GM19043 (cell line): ENCODE measurements at regions not wholly inside any gene's neighbourhood (a gene's known extent, or its start where the extent isn't known, plus 50 kb on each side); places are given as distances from the start of the nearest gene placed in this dataset.
"Not testable (repeated sequence)": the region's sequence is repeated elsewhere in the genome, so short reads cannot be mapped to it uniquely, and the experiment has no call there.

Source experiments
- ATAC-seq: cut with Tn5 transposase; IDR thresholded peaks from one replicate; pipeline ENCODE4 v1.9.1; 2021; ENCODE audit warnings: low read depth; ENCODE audit not compliant: unreplicated experiment

DNA sequence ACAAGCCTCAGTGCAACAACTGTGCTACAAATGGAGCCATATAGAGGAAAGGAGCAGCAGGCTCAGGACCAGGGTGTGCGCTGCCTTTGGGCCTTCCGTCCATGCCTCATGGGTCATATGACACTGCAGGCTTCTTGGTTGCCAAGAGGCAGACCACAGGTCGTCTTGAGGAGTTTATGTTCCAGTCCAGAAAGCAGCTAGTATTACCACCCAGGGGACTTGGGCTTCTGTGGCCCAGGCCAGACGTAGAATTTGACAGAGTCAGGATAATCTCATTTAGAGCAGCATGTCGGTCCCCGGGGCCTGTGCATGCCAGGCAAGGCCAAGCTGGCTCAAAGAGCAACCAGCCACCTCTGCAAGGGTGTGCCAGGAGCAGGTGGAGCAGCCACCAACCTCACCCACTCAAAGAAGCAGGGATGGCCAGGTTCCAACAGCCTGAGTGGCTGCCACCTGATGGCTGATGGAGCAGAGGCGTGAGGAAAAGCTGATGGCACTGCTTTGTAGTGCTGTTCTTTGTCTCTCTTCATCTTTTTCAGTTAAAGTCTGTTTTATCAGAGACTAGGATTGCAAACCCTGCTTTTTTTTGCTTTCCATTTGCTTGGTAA, 109.1 kb downstream of the CCDC74A start:
- not testable (repeated sequence) for ATAC-seq

DNA sequence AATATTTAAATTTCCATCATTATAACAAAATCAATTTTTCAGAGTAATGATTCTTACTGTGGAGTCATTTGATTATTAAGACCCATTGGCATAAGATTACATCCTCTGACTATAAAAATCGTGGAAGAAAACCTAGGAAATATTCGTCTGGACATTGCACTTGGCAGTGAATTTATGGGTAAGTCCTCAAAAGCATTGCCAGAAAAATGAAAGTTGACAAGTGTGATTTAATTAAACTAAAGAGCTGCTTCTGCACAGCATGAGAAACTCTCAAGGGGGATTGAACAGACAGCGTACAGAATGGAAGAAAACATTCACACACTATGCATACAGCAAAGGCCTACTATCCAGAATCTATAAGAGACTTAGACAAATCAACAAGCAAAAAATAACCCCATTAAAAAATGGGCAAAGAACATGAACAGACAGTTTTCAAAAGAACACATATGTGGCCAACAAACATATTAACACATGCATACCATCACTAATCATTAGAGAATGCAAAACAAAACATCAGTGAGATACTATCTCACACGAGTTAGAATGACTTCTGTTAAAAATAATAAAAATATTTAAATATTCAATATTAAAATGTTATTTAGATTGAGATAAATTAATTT, 111.4 kb downstream of the CCDC74A start:
- not testable (repeated sequence) for ATAC-seq

DNA sequence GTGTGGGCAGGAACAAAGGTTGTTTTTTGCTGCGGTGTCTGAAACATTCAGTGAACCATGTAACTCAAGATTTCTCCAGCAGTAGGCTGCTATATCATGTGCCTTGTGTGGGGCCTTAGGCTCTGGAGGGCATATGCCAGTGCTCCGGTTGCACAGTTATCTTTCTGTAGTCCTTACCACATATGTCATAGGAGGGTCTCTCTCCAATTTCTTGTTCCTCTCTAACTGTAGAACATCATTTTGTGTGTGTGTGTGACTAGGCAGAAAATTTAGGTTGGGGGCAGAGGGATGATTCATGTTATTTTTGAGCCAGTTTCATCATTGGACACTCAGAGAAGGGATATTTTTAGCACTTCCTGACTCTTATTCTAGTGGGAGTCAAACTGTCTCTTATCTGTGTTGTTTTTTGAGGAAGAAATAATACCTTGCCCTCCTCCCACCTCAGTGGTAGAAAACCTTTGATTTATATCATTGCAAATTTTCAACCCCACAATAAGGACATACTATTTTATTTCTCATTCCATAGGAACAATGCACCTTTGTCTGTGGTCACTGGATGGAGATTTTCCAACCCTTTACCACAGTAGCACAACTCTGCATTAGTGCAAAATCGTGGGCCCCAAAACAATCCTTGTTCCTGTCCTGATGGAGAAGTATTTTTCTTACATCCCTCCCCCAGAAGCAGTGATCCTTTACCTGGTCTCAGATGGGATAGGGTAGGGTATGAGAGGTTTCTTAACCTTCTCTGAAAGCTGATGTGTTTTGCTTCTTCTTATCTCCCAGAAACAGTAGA, 113.9 kb downstream of the CCDC74A start:
- no peak for ATAC-seq

DNA sequence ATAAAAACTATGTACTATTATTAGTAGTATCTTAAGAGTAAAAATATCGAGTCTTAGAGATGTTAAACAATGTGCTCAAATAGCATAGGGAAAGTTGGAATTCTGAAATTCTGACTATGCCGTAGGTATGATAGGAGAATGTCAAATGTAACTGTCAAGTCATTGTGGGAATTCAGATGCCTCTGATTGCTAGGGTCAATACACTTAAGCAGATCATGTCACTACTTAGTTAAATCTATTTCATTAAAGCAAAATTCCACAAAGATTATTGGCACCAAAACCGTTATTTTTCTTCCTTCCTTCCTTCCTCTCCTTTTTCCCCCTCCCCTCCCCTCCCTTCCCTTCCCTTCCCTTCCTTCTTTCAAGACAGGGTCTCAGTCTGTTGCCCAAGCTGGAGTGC, 115.5 kb downstream of the CCDC74A start:
- ATAC-seq: not testable (repeated sequence)

DNA sequence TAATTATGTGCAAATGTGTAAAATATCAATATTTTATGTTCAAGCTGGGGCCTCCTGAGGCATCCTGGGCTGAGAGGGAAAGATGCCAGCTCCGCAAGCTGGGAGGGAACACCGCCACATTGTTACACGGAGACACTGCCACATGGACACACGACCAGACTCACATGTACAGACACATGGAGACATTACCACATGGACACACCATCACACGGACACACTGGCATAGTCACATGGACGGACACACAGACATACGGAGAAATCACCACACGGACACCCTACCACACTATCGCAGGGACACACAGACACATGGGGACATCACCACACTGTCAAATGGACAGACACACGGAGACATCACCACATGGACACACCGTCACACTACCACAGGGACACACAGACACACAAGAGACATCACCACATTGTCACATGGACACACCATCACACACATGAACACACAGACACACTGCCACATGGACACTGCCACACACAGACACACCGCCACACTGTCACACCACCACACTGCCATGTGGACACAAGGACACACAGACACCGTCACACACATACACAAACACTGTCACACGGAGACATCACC, 117.6 kb downstream of the CCDC74A start:
- ATAC-seq: no peak

DNA sequence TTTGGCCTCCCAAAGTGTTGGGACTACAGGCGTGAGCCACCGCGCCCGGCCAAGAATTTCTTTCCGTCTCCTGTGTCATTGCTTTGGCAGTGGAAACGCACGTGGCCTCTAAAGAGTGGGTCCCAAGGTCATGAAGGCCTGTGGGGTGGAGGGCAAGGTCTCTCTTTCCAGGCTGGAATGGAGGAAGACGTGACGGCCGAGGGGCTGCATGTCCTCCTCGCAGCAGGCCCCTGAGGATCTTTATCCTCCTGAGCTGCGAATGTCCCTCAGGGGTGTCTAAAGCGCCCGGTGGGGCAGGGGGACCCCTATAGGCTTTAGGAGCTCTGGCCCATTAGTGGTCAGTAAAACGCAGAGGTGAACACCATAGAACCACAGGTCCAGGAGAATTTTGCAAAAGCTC, 118.5 kb downstream of the CCDC74A start:
- ATAC-seq: not testable (repeated sequence)

DNA sequence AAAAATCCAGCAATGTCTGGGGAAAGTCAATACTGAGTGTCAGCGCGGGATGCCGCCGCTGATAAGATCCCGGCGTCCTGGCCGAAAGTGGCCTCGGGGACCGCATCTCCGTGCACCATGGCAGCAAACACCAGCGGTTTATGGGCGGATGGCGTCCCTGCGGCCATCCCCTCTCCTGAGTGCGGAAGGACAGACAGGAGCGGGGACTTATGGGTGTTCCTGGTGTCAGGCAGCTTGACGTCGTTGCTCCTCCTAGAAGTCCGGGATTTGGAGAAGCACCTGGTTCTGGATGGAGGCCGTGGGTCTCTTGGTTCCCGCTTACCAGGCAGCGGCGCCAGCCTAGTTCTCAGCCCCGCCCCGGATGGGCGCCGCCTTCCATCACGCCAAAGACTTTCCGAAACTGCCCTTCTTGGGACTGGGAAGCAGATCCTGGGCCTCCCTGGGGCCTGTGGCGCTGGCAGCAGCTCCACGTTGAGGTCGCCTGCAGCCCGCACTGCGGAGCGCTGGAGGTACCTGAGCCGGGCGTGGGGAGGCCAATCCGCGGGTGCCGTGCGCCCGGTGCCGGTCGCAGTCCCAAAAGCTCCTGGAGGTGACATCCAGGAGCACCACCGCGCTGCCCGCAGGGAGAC, 119.1 kb downstream of the CCDC74A start:
- ATAC-seq: no peak

- not testable (repeated sequence) for ATAC-seq
Measured at GRCh38 chr2:131648565-131648964, 120.9 kb downstream of the CCDC74A start.

DNA sequence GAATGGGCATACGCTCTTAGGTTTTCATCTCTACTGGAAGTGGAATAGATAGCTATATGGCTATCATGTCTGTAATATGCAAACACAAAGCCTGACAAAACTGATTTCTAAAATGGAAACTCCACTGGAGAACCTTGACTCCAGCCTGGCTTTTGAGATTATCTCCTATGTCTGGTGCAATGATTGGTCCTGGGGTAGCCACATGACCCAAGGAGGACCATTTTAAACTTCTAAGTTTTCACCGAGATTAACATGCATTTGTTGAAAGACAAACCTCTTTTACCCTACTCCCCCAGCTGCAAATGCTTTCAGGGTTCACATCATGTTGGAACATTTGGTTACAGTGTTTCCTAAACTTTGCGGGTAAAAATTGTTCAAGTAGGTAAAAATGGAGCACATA, 124.6 kb downstream of the CCDC74A start:
- not testable (repeated sequence) for ATAC-seq

- not testable (repeated sequence) for ATAC-seq
Measured at GRCh38 chr2:131654107-131654506, 126.4 kb downstream of the CCDC74A start.

GRCh38 chr2:131656816-131657633, 129.3 kb downstream of the CCDC74A start:
- ATAC-seq: no peak

GRCh38 chr2:131657895-131658768, 130.4 kb downstream of the CCDC74A start:
- ATAC-seq: no peak

- ATAC-seq: no peak
Measured at GRCh38 chr2:131658769-131659131, 131.1 kb downstream of the CCDC74A start.

- ATAC-seq: no peak
Measured at GRCh38 chr2:131659168-131659572, 131.5 kb downstream of the CCDC74A start.

- not testable (repeated sequence) for ATAC-seq
Measured at GRCh38 chr2:131661101-131661782, 133.6 kb downstream of the CCDC74A start.

- ATAC-seq: not testable (repeated sequence)
Measured at GRCh38 chr2:131661884-131662535, 134.3 kb downstream of the CCDC74A start.

GRCh38 chr2:131663501-131663900, 135.8 kb downstream of the CCDC74A start:
- ATAC-seq: not testable (repeated sequence)

- ATAC-seq: not testable (repeated sequence)
Measured at GRCh38 chr2:131665716-131666115, 138.0 kb downstream of the CCDC74A start.
